WTC11 (cell line): ENCODE measurements at regions not wholly inside any gene's neighbourhood (a gene's known extent, or its start where the extent isn't known, plus 50 kb on each side); places are given as distances from the start of the nearest gene placed in this dataset.

Source experiments
- ATAC-seq: fragments of 200-7000 bp; cut with Tn5 transposase; 2 replicates; pipeline ENCODE4 v1.10.0; 2021; ENCODE audit warnings: mild to moderate bottlenecking, moderate library complexity
- CTCF ChIA-PET: fragments of 300-600 bp; sonication (Branson Sonifier 250); formaldehyde crosslinking; loops from one replicate; lab custom pipeline; 2021; ENCODE audit warnings: antibody characterized with exemption; lab: Charles Lee
- POLR2A ChIA-PET: fragments of 350-600 bp; sonication (Branson Sonifier 250); formaldehyde crosslinking; loops from one replicate; lab custom pipeline; 2021; ENCODE audit warnings: antibody characterized with exemption; lab: Charles Lee
- DNase-seq: peaks from one replicate; pipeline ENCODE4 v3.0.0; 2021; ENCODE audit warnings: low spot score
- H3K27ac Mint-ChIP-seq: 2 replicates; pipeline ENCODE4 v1.8.0; 2021; ENCODE audit warnings: mixed read lengths
- H3K27me3 Mint-ChIP-seq: 2 replicates; pipeline ENCODE4 v1.8.0; 2021; ENCODE audit warnings: low read depth, mild to moderate bottlenecking, moderate library complexity, mixed read lengths
- H3K36me3 Mint-ChIP-seq: 2 replicates; pipeline ENCODE4 v1.8.0; 2021; ENCODE audit warnings: mixed read lengths
- H3K4me1 Mint-ChIP-seq: 2 replicates; pipeline ENCODE4 v1.8.0; 2022; ENCODE audit warnings: mixed read lengths
- H3K4me3 Mint-ChIP-seq: 2 replicates; pipeline ENCODE4 v1.8.0; 2021; ENCODE audit warnings: mild to moderate bottlenecking, moderate library complexity, mixed read lengths
- H3K9me3 Mint-ChIP-seq: 2 replicates; pipeline ENCODE4 v1.8.0; 2021; ENCODE audit warnings: mixed read lengths
- ATF1 ChIP-seq: sonication (generic); formaldehyde crosslinking; IDR thresholded peaks from 2 replicates; pipeline ENCODE4 v1.8.1; 2023; ENCODE audit warnings: mild to moderate bottlenecking, moderate library complexity, missing genetic modification reagents
- ESRRA ChIP-seq: sonication (generic); formaldehyde crosslinking; IDR thresholded peaks from 2 replicates; pipeline ENCODE4 v1.8.1; 2022; ENCODE audit warnings: mild to moderate bottlenecking, missing genetic modification reagents, borderline replicate concordance
- FOXP1 ChIP-seq: sonication (generic); formaldehyde crosslinking; IDR thresholded peaks from 2 replicates; pipeline ENCODE4 v1.8.0; 2022; ENCODE audit warnings: missing genetic modification reagents, mild to moderate bottlenecking, moderate library complexity, borderline replicate concordance
- GTF2I ChIP-seq: fragments of 250-450 bp; sonication (Bioruptor Pico); conservative IDR thresholded peaks from 2 replicates; pipeline ENCODE4 v1.4.0; 2021; ENCODE audit warnings: mild to moderate bottlenecking
- HMGA2 ChIP-seq: fragments of 250-450 bp; sonication (Bioruptor Pico); IDR thresholded peaks from 2 replicates; pipeline ENCODE4 v1.4.0; 2021; ENCODE audit warnings: mild to moderate bottlenecking, moderate library complexity
- IRF2 ChIP-seq: sonication (generic); formaldehyde crosslinking; IDR thresholded peaks from 2 replicates; pipeline ENCODE4 v1.8.0; 2022; ENCODE audit warnings: low read depth, missing genetic modification reagents, borderline replicate concordance
- SP1 ChIP-seq: sonication (generic); formaldehyde crosslinking; conservative IDR thresholded peaks from 2 replicates; pipeline ENCODE4 v1.8.1; 2022; ENCODE audit warnings: missing genetic modification reagents
- TEAD4 ChIP-seq: sonication (generic); formaldehyde crosslinking; IDR thresholded peaks from 2 replicates; pipeline ENCODE4 v1.8.0; 2022; ENCODE audit warnings: mild to moderate bottlenecking, missing genetic modification reagents
- ZNF671 ChIP-seq: fragments of 250-450 bp; sonication (Bioruptor Pico); IDR thresholded peaks from 2 replicates; pipeline ENCODE4 v1.8.0; 2021; ENCODE audit warnings: mild to moderate bottlenecking
- TF ChIP-seq, protein P1 (sequence below): sonication (generic); formaldehyde crosslinking; IDR thresholded peaks from 2 replicates; pipeline ENCODE4 v1.8.1; 2023; ENCODE audit warnings: mild to moderate bottlenecking, missing genetic modification reagents, borderline replicate concordance
- TF ChIP-seq, protein P2 (sequence below): fragments of 200-600 bp; IDR thresholded peaks from 2 replicates; pipeline ENCODE4 v1.8.0; 2022; ENCODE audit warnings: antibody characterized with exemption
- TF ChIP-seq, protein P3 (sequence below): sonication (generic); formaldehyde crosslinking; IDR thresholded peaks from 2 replicates; pipeline ENCODE4 v1.8.1; 2023; ENCODE audit warnings: mild to moderate bottlenecking, missing genetic modification reagents, moderate library complexity
- TF ChIP-seq, protein P4 (sequence below): sonication (generic); formaldehyde crosslinking; IDR thresholded peaks from 2 replicates; pipeline ENCODE4 v1.8.1; 2022; ENCODE audit warnings: low read depth, missing genetic modification reagents, borderline replicate concordance
- TF ChIP-seq, protein P5 (sequence below): sonication (generic); formaldehyde crosslinking; IDR thresholded peaks from 2 replicates; pipeline ENCODE4 v1.8.1; 2022; ENCODE audit warnings: mild to moderate bottlenecking, missing genetic modification reagents, moderate library complexity, borderline replicate concordance
- TF ChIP-seq, protein P6 (sequence below): sonication (generic); formaldehyde crosslinking; IDR thresholded peaks from 2 replicates; pipeline ENCODE4 v1.8.0; 2022; ENCODE audit warnings: mild to moderate bottlenecking, missing genetic modification reagents
- TF ChIP-seq, protein P7 (sequence below): fragments of 250-450 bp; sonication (Bioruptor Pico); conservative IDR thresholded peaks from 2 replicates; pipeline ENCODE4 v1.9.0; 2021; ENCODE audit warnings: mild to moderate bottlenecking
- TF ChIP-seq, protein P8 (sequence below): sonication (generic); formaldehyde crosslinking; conservative IDR thresholded peaks from 2 replicates; pipeline ENCODE4 v1.8.1; 2023; ENCODE audit warnings: mild to moderate bottlenecking, low read depth, missing genetic modification reagents, moderate library complexity

DNA sequence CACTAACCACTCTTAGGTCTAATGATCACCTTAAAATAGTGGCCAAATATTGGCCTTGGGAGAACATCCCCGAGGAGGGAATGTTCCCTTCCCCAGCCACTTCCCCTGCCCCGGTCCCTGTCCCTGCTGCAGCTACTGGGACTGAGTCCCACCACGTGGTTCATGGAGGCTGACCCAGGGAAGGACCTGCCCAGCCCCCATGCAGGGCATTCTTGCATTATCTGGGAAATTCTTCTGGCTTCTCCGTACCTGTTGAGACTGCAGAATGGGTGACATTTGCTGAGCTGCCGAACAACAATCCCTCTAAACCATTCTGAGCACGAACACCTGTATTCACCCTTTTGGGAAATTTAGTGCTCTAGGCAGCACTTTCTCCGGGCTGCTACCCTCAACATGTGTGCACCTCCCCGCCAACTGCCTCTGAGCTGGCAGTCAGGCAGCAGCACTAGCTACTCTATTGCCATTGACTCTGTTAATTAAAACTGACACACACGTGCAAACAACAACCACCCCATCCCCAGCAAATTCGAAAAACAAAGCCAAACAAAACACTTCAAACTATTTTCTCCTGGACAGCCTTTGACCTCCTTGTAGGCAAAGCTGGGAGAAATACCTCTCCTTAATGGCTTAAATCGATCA, 567.4 kb upstream of the MKI67 start:
- Mint-ChIP-seq H3K4me1 (peaks cover 48% of the 10 kb centered on the region), H3K27me3 (peaks cover 4% of the 10 kb centered on the region; the same call in 1 of the 2 replicates), H3K36me3 (no peaks in the 10 kb centered on the region), H3K9me3 (no peaks in the 10 kb centered on the region), H3K4me3 (no peak overlapping the region)
- POLR2A ChIA-PET: no interaction called here
- no peak for DNase-seq
- CTCF ChIA-PET: no interaction called here
- no peak for ATAC-seq
- TF ChIP-seq HMGA2 (CRISPR knock-in tag) (no peak), IRF2 (CRISPR knock-in tag) (no peak), ZNF671 (CRISPR knock-in tag) (no peak), ATF1 (CRISPR knock-in tag) (no peak)
- TF ChIP-seq, protein P1, sequence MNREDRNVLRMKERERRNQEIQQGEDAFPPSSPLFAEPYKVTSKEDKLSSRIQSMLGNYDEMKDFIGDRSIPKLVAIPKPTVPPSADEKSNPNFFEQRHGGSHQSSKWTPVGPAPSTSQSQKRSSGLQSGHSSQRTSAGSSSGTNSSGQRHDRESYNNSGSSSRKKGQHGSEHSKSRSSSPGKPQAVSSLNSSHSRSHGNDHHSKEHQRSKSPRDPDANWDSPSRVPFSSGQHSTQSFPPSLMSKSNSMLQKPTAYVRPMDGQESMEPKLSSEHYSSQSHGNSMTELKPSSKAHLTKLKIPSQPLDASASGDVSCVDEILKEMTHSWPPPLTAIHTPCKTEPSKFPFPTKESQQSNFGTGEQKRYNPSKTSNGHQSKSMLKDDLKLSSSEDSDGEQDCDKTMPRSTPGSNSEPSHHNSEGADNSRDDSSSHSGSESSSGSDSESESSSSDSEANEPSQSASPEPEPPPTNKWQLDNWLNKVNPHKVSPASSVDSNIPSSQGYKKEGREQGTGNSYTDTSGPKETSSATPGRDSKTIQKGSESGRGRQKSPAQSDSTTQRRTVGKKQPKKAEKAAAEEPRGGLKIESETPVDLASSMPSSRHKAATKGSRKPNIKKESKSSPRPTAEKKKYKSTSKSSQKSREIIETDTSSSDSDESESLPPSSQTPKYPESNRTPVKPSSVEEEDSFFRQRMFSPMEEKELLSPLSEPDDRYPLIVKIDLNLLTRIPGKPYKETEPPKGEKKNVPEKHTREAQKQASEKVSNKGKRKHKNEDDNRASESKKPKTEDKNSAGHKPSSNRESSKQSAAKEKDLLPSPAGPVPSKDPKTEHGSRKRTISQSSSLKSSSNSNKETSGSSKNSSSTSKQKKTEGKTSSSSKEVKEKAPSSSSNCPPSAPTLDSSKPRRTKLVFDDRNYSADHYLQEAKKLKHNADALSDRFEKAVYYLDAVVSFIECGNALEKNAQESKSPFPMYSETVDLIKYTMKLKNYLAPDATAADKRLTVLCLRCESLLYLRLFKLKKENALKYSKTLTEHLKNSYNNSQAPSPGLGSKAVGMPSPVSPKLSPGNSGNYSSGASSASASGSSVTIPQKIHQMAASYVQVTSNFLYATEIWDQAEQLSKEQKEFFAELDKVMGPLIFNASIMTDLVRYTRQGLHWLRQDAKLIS: no peak
- TF ChIP-seq, protein P2, sequence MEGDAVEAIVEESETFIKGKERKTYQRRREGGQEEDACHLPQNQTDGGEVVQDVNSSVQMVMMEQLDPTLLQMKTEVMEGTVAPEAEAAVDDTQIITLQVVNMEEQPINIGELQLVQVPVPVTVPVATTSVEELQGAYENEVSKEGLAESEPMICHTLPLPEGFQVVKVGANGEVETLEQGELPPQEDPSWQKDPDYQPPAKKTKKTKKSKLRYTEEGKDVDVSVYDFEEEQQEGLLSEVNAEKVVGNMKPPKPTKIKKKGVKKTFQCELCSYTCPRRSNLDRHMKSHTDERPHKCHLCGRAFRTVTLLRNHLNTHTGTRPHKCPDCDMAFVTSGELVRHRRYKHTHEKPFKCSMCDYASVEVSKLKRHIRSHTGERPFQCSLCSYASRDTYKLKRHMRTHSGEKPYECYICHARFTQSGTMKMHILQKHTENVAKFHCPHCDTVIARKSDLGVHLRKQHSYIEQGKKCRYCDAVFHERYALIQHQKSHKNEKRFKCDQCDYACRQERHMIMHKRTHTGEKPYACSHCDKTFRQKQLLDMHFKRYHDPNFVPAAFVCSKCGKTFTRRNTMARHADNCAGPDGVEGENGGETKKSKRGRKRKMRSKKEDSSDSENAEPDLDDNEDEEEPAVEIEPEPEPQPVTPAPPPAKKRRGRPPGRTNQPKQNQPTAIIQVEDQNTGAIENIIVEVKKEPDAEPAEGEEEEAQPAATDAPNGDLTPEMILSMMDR: no peak
- TF ChIP-seq, protein P3, sequence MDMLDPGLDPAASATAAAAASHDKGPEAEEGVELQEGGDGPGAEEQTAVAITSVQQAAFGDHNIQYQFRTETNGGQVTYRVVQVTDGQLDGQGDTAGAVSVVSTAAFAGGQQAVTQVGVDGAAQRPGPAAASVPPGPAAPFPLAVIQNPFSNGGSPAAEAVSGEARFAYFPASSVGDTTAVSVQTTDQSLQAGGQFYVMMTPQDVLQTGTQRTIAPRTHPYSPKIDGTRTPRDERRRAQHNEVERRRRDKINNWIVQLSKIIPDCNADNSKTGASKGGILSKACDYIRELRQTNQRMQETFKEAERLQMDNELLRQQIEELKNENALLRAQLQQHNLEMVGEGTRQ: peak; percentile 54
- TF ChIP-seq, protein P4, sequence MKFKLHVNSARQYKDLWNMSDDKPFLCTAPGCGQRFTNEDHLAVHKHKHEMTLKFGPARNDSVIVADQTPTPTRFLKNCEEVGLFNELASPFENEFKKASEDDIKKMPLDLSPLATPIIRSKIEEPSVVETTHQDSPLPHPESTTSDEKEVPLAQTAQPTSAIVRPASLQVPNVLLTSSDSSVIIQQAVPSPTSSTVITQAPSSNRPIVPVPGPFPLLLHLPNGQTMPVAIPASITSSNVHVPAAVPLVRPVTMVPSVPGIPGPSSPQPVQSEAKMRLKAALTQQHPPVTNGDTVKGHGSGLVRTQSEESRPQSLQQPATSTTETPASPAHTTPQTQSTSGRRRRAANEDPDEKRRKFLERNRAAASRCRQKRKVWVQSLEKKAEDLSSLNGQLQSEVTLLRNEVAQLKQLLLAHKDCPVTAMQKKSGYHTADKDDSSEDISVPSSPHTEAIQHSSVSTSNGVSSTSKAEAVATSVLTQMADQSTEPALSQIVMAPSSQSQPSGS (CRISPR knock-in tag): no peak
- TF ChIP-seq, protein P5, sequence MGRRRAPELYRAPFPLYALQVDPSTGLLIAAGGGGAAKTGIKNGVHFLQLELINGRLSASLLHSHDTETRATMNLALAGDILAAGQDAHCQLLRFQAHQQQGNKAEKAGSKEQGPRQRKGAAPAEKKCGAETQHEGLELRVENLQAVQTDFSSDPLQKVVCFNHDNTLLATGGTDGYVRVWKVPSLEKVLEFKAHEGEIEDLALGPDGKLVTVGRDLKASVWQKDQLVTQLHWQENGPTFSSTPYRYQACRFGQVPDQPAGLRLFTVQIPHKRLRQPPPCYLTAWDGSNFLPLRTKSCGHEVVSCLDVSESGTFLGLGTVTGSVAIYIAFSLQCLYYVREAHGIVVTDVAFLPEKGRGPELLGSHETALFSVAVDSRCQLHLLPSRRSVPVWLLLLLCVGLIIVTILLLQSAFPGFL: no peak
- TF ChIP-seq, protein P6, sequence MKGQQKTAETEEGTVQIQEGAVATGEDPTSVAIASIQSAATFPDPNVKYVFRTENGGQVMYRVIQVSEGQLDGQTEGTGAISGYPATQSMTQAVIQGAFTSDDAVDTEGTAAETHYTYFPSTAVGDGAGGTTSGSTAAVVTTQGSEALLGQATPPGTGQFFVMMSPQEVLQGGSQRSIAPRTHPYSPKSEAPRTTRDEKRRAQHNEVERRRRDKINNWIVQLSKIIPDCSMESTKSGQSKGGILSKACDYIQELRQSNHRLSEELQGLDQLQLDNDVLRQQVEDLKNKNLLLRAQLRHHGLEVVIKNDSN (CRISPR knock-in tag): peak; percentile 52; the same call in 1 of the 2 replicates
- TF ChIP-seq, all 79 proteins: peak for 2
- H3K27ac Mint-ChIP-seq: no peak overlapping the region

DNA sequence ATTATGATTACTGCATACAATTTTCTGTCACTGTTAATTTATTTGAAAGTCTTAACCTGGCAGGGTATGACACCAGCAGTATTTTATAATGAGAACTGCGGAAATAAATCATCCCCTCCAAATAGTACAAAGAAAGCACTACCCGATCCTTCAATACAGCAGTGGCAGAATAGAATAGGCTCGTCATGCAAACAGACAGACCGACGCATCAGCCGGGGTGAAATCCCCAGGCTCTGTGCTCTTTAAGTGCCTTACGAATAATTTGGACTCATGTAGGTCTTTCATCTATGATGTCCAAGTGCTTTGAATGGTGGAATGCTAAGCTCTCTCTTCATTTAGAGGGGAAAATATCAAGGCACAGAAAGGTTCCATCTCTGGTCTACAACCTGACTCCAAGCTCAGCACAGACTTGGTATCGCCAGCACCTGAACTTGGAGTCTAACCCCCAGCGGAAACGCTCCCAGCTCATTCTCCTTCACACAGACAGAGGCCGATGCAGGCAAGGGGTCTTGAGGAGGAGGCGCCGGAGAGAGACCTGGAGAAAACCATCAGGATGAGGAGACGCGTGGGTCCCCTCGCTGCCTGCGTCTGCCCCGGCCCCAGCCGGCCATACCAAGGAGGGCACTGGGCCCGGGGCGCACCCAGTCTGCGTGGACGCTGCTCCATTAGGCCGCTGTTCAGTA, 568.1 kb upstream of the MKI67 start:
- ATAC-seq: no peak

More for the DNA sequence above, 568.1 kb upstream of the MKI67 start:
- DNase-seq: no peak
- CTCF ChIA-PET: no interaction called here
- peaks cover 4% of the 10 kb centered on the region; the same call in 1 of the 2 replicates for H3K27me3 Mint-ChIP-seq
- TF ChIP-seq, protein P7, sequence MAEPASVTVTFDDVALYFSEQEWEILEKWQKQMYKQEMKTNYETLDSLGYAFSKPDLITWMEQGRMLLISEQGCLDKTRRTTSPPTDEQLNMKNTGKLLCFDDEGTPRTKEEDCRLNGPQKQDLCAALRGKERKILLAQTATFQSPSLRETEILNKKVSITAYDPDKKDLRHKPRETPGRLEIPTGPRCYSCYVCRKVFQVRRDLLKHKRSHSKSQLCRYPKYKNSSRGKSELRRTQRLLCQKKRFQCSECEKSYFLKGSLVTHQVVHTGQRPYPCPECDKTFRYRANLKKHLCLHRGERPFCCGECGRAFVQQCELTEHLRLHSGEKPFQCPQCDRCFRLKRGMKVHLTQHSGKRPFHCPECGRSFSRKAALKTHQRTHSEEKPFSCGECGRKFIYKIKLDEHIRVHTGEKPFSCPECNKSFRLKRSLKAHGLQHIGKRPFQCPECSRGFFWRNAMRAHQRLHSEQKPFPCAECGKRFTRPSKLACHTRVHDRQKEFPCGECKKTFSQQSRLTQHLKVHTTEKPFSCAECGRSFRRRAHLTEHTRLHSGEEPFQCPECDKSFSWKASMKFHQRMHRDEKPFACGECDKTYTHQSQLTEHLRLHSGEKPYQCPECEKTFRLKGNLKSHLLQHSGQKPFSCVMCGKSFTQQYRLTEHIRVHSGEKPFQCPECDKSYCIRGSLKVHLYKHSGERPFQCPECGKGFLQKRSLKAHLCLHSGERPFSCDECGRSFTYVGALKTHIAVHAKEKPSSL: no peak
- TF ChIP-seq FOXP1 (CRISPR knock-in tag): no peak
- TF ChIP-seq, protein P8, sequence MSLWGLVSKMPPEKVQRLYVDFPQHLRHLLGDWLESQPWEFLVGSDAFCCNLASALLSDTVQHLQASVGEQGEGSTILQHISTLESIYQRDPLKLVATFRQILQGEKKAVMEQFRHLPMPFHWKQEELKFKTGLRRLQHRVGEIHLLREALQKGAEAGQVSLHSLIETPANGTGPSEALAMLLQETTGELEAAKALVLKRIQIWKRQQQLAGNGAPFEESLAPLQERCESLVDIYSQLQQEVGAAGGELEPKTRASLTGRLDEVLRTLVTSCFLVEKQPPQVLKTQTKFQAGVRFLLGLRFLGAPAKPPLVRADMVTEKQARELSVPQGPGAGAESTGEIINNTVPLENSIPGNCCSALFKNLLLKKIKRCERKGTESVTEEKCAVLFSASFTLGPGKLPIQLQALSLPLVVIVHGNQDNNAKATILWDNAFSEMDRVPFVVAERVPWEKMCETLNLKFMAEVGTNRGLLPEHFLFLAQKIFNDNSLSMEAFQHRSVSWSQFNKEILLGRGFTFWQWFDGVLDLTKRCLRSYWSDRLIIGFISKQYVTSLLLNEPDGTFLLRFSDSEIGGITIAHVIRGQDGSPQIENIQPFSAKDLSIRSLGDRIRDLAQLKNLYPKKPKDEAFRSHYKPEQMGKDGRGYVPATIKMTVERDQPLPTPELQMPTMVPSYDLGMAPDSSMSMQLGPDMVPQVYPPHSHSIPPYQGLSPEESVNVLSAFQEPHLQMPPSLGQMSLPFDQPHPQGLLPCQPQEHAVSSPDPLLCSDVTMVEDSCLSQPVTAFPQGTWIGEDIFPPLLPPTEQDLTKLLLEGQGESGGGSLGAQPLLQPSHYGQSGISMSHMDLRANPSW (CRISPR knock-in tag): no peak
- TF ChIP-seq TEAD4 (CRISPR knock-in tag): no peak
- TF ChIP-seq ESRRA (CRISPR knock-in tag): no peak
- no peak for TF ChIP-seq SP1 (CRISPR knock-in tag)
- TF ChIP-seq GTF2I (CRISPR knock-in tag): no peak
- TF ChIP-seq, all 79 proteins: peak for 0
- POLR2A ChIA-PET: no interaction called here
- H3K36me3 Mint-ChIP-seq: no peaks in the 10 kb centered on the region
- H3K4me3 Mint-ChIP-seq: no peak overlapping the region
- H3K9me3 Mint-ChIP-seq: no peaks in the 10 kb centered on the region
- peaks cover 48% of the 10 kb centered on the region for H3K4me1 Mint-ChIP-seq
- no peak overlapping the region for H3K27ac Mint-ChIP-seq
